GM21515 (cell line): ENCODE measurements at regions not wholly inside any gene's neighbourhood (a gene's known extent, or its start where the extent isn't known, plus 50 kb on each side); places are given as distances from the start of the nearest gene placed in this dataset.

Experiments used
- ATAC-seq: cut with Tn5 transposase; IDR thresholded peaks from one replicate; pipeline ENCODE4 v1.9.1; 2021; ENCODE audit not compliant: unreplicated experiment

DNA sequence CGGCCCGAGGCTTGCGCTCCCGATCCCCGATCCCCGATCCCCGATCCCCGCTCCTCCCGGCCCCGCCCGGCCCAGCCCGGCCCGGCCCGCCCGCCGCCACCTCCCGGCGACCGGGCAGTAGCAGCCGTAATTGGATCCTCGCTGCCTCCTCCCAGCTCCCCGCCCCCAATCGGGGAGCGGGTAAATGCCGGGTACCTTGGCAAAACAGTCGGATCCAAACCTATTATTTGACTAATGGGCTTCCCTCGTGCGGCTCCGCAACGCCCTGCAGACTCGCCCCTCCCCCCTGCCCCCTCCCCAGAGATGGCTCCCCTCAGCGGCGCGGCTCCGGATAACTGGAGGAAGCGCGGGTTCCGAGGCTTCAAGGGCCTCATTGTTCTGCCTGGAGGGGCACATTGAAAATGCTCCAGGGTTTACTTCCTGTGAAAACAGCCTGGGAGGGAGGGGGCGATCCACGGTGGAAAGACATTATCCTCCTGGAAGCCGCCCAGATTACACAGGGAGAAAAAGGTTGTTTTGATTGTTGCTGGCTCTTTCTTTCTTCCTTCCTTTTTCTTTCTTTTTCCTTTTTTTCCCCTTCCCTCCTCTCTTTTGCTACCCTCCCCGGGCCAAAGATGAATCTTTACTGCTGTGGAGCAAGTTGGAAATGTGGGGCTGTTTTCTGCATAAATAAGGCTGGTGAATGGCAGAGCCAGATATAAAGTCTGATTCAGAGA lies 94.7 kb upstream of the ZMIZ1 start:
- ATAC-seq = peak; percentile 29

GRCh38 chr10:78974617-78975317 lies 94.0 kb upstream of the ZMIZ1 start:
- ATAC-seq = no peak

DNA sequence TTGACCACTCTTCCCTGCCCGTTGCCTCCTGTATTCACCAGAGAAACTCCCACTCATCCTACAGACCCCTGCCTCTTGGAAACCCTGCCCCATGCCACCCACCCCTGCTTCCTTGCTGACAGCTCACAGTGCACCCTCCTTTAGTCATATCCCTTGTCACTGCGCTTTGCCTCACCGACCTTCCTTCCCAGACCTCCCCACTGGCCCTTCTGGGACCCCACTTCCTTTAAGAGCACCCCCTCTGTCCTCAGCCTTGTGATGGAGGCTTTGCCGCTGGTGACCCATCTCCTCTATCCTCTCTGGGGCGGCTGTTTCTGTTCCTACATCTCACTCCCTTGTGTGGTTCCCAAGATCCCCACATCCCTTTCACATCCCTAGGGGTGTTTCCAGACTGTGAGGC lies 92.8 kb upstream of the ZMIZ1 start:
- ATAC-seq = no peak

DNA sequence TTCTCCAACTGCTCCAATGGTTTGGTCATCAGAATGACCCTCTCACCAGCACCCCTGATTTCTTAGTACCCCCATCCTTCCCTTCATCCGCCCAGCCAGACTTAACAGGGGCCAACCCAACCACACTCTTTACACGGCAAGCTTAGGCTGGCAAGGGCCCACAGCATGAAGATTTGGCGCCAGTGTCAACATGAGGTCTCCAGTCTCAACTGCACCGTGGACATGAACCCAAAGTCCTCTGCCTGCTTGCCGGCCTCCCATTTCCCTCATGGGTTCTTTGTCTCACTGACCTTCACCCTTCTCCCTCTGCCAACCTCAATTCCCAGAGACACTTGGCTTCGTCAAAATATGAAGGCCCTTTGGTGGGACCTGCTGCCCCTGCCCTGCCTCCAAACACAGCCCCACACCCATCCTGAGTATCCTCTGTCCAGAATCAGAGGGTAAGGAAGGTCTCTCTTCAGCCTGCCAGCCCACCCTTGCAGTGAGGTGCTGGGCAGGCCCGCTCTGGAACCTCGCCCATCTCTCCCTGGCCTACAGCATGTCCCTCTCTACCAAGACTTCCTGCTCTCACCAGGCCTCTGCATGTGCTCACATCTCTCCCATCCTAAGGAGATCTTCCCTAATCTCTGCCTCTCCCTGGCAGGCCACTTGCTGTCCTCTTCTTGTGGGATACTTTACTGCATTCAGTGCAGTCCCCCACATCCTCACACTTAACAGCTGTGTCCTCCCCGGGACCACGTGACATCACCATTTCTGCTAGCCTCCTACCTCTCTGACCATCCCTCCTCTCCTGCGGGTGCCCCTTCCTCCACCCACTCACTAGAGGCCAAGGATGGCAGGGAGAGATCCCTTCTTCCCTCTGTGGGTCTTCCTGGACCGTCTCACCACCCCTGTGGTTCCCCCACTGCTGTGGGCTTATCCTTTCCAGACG lies 91.7 kb upstream of the ZMIZ1 start:
- no peak for ATAC-seq

- no peak for ATAC-seq
Measured at GRCh38 chr10:78979938-78980337, 88.8 kb upstream of the ZMIZ1 start.

- no peak for ATAC-seq
Measured at GRCh38 chr10:78980354-78980753, 88.4 kb upstream of the ZMIZ1 start.

DNA sequence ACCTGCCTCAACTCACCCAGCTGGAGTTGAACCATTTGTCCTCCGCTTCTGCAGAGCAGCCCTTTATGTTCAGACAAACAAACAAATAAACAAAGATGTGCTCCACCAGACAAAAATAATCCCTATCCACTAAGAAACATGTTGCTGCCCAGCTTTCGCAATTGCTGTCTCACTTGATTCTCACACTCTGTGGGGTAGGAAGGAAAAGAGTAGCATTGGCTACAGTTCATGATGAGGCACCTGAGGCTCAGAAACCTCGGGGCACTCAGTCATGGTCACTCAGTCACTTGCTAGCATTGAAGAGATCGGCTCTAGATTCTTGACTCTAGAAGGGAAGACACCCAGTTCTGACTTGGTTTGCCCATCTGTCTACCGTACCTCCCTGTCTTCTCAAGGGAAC lies 88.0 kb upstream of the ZMIZ1 start:
- no peak for ATAC-seq

DNA sequence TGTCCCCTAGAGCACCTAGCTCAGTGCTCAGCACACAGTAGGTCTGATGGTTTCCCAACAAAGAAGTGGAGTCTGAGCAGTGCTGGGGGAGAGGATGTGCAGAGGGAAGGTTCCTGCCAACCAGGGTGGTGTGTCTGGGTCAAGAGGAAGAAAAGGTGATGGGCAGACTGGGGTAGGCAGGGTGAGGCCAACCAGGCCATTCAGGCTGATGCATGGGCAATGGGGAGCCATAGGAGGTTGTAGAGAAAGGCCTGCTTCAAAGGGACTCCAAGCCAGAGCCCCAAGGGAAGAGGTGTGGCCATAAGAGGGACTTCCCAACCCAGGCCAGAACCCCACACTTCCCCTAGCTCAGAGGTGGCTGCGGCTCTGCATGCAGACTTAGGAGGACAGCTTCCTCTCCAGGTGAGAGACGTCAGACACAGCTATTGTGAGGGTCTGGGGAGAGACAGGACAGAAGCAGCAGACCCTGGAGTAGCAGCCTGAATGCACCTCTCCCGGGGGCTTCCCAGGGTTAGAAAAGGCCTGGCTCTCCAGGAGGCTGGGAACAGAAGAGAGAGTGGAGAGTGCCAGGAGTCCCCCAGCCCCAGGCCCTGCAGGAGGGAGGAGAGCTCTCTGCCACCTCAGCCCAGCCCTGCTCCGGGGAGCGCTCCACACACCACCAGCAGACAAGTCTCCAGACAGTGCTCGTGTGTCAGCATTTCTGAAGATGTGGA lies 87.4 kb upstream of the ZMIZ1 start:
- ATAC-seq = no peak

GRCh38 chr10:78981970-78982281 lies 86.8 kb upstream of the ZMIZ1 start:
- no peak for ATAC-seq

- ATAC-seq = no peak
Measured at GRCh38 chr10:78982726-78983125, 86.0 kb upstream of the ZMIZ1 start.

DNA sequence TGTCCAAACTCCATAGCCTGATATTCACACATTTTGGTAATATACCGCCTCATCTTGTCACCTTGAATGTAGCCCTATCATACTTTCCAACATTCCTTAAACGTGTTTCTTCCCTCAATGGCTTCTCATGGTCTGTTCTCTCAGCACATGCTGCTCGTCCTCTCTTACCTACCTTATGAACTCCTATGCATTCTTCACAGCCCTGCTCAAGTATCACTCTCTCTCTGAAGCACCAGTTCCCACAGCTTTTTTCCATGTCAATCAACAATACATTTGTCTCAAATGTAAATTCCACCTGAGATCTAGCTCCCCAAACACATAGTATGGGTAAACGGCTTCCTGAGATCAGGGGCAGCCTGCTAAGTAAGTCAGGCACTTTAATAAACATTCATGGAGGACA lies 85.2 kb upstream of the ZMIZ1 start:
- no peak for ATAC-seq

DNA sequence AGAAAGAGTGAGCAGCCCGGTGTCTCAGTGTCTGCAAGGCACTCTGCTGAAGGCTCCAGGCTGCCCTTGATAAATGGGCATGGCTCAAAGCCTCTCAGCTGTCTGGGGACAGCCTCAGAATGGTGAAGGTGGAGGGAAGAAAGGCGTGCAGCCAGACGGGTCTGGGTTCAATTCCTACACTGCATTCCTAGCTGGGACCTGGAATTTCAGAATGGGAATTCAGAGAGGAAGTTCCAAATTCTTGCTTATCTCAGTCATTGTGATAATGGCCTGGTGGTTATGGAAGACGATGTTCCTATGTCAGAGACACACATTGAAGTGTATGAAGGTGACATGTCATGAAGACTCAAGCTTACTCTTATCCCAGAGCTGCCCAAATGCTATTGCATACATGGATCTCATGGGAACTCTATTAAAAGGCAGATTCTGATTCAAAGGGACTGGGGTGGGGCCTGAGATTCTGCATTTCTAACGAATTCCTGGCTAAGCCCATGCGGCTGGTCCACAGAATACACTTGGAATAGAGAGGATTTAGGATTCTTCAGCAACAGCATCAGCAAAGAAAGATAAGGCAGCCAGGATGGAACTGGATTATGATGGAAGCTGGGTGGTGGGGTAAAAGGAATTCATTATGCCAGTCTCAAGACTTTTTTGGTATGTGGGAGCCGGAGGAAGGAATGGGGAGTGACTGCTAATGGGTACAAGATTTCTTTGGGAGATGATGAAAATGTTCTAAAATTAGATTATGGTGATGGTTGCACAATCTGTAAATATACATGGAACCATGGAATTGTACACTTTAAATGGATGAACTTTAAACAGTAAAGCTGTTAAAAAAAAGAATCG lies 82.6 kb upstream of the ZMIZ1 start:
- ATAC-seq = no peak

- peak; percentile 59 for ATAC-seq
Measured at GRCh38 chr10:78991187-78991586, 77.6 kb upstream of the ZMIZ1 start.

GRCh38 chr10:78992333-78992732 lies 76.4 kb upstream of the ZMIZ1 start:
- ATAC-seq = no peak

- no peak for ATAC-seq
Measured at GRCh38 chr10:78993261-78993945, 75.4 kb upstream of the ZMIZ1 start.

GRCh38 chr10:78995987-78996791 lies 72.6 kb upstream of the ZMIZ1 start:
- no peak for ATAC-seq

DNA sequence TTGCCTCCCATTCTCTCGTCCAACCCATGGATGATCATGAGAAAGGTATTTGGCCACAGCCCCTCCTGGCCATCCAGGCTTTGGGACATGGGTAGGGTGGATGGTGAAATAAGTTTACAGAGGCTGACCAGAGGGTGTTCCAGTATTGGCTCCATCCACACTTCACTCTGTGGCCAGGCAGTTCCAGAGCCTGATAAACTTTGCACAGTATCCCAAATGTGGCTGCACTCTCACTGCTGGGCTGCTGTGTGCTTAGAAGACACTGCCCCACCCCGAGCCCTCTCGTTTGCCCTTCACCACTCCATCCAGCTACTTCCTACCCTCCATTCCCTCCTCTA lies 72.0 kb upstream of the ZMIZ1 start:
- ATAC-seq = no peak

GRCh38 chr10:78997635-78998618 lies 70.8 kb upstream of the ZMIZ1 start:
- no peak for ATAC-seq
